VCaP (cell line): ENCODE measurements at regions not wholly inside any gene's neighbourhood (a gene's known extent, or its start where the extent isn't known, plus 50 kb on each side); places are given as distances from the start of the nearest gene placed in this dataset.

Experiments used
- H3K27ac ChIP-seq: fragments of 450-650 bp; 2 replicates; pipeline ENCODE4 v1.5.1; 2017
- CTCF ChIP-seq: fragments of 450-650 bp; conservative IDR thresholded peaks from 2 replicates; pipeline ENCODE4 v1.5.1; 2017; ENCODE audit warnings: mild to moderate bottlenecking, moderate library complexity

- no peak for TF ChIP-seq CTCF
- H3K27ac ChIP-seq, result no peak overlapping the region
Measured at GRCh38 chr7:118496138-118496644, 271.7 kb downstream of the ANKRD7 start.

GRCh38 chr7:118502235-118502634 is 277.7 kb downstream of the ANKRD7 start:
- H3K27ac ChIP-seq, result no peak overlapping the region
- no peak for TF ChIP-seq CTCF

GRCh38 chr7:118511146-118511545 is 286.6 kb downstream of the ANKRD7 start:
- no peak overlapping the region for H3K27ac ChIP-seq
- no peak for TF ChIP-seq CTCF

- TF ChIP-seq CTCF, result no peak
Measured at GRCh38 chr7:118517275-118517674, 292.8 kb downstream of the ANKRD7 start.

GRCh38 chr7:118525020-118525419 is 300.5 kb downstream of the ANKRD7 start:
- H3K27ac ChIP-seq, result no peak overlapping the region
- TF ChIP-seq CTCF, result no peak

More at GRCh38 chr7:118517275-118517674, 292.8 kb downstream of the ANKRD7 start:
- no peak overlapping the region for H3K27ac ChIP-seq

- no peak for TF ChIP-seq CTCF
- H3K27ac ChIP-seq, result no peak overlapping the region
Measured at GRCh38 chr7:118531566-118531965, 307.1 kb downstream of the ANKRD7 start.

- H3K27ac ChIP-seq, result no peak overlapping the region
- no peak for TF ChIP-seq CTCF
Measured at GRCh38 chr7:118559207-118559606, 334.7 kb downstream of the ANKRD7 start.
